Mesothelial cell of epicardium (in vitro differentiated cells): ENCODE measurements at regions not wholly inside any gene's neighbourhood (a gene's known extent, or its start where the extent isn't known, plus 50 kb on each side); places are given as distances from the start of the nearest gene placed in this dataset.

Source experiments
- DNase-seq, 2 experiments: peaks; one replicate each; pipeline ENCODE4 v3.0.0; 2021; ENCODE audit warnings: low spot score in 2 of 2; ENCODE audit not compliant: unreplicated experiment in 2 of 2
- H3K27ac Mint-ChIP-seq: 2 replicates; pipeline ENCODE4 v1.8.0; 2021; ENCODE audit warnings: mixed read lengths
- H3K27me3 Mint-ChIP-seq: 2 replicates; pipeline ENCODE4 v1.8.0; 2021; ENCODE audit warnings: low read depth, mixed read lengths
- H3K36me3 Mint-ChIP-seq: 2 replicates; pipeline ENCODE4 v1.8.0; 2021; ENCODE audit warnings: mixed read lengths
- H3K4me1 Mint-ChIP-seq: 2 replicates; pipeline ENCODE4 v1.8.0; 2021; ENCODE audit warnings: mixed read lengths
- H3K4me3 Mint-ChIP-seq: 2 replicates; pipeline ENCODE4 v1.8.0; 2021; ENCODE audit warnings: mild to moderate bottlenecking, moderate library complexity, mixed read lengths
- H3K9me3 Mint-ChIP-seq: 2 replicates; pipeline ENCODE4 v1.8.0; 2021; ENCODE audit warnings: mixed read lengths
- CTCF ChIP-seq: fragments of 200-600 bp; sonication (generic); IDR thresholded peaks from one replicate; pipeline ENCODE4 v1.5.0; 2021; ENCODE audit warnings: antibody characterized with exemption; ENCODE audit not compliant: unreplicated experiment

DNA sequence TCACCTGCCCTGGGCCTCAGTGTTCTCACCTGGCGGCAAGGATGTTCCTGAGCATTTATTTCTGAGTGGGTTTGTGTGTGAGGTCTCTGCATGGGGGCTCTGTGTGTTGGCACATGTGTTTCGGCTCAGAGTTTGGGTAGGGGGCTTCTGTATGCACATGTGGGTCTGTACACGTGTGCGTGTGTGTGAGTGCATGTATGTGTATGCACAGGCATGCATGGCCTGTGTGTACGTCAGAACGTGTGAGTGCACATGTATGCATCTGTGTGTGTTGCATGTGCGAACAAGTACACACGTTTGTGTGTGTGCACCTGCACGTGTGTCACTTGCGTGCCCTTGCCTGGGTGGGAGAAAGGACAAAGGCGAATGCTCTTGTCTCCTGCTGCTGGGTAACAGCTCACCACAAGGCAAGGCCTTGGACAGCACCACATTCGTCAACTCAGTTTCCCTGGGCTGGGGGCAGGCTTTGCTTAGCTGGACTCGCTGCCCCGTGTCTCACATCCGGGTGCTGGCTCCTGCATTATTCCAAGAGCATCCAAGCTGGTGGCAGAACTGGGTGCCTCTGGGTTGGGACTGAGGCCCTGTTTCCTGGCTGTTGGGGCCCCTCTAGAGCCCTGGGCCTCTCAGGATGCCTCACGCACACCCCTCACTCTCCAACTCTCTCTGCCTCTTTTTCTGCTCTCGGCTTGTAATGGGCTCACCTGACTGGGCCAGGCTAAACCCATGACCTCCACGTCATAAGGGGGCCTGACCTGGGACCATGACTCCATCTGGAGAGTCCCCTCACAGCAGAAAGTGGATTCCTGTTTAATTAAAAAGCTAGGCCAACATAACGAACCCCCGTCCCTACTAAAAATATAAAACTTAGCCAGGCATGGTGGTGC lies 153.6 kb upstream of the C14orf180 start:
- Mint-ChIP-seq H3K36me3 (no peaks in the 10 kb centered on the region), H3K4me1 (peaks cover 22% of the 10 kb centered on the region), H3K9me3 (no peaks in the 10 kb centered on the region), H3K4me3 (no peak overlapping the region), H3K27me3 (peaks cover 19% of the 10 kb centered on the region), H3K27ac (no peak overlapping the region)
- no peak for TF ChIP-seq CTCF
- no peak for DNase-seq

- no peak overlapping the region for H3K4me3 Mint-ChIP-seq
- H3K4me1 Mint-ChIP-seq: peaks cover 17% of the 10 kb centered on the region
- H3K27ac Mint-ChIP-seq: no peak overlapping the region
- H3K9me3 Mint-ChIP-seq: no peaks in the 10 kb centered on the region
- no peak for DNase-seq
- no peaks in the 10 kb centered on the region for H3K36me3 Mint-ChIP-seq
- peaks cover 16% of the 10 kb centered on the region for H3K27me3 Mint-ChIP-seq
- TF ChIP-seq CTCF: no peak
These were observed 152.3 kb upstream of the C14orf180 start for GRCh38 chr14:104427131-104427851.

DNA sequence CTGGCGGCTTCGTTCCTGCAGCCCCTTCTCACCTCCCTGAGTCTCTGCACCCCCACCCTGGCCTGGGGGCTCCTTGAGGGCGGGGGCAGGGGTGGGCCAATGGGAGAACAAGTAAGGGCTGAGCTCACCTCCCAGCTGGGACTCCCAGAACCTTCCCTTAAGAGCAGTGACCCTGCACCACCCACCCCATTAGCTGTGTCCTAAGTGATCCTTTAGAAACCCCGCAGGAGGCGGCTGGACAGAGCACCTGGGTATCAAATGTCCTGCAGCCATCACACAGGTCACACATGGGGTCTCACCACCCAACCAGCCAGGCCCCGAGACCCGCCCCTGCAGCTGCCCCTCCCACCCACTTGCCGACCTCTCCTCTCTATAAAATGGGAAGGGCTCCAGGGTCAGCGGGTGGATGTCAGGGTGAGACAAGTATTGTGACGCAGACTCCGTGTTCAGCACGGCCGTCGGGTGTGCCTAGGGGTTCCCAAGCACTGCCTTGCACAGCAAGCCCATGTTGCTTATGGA lies 151.2 kb upstream of the C14orf180 start:
- Mint-ChIP-seq H3K36me3 (no peaks in the 10 kb centered on the region), H3K9me3 (no peaks in the 10 kb centered on the region), H3K4me3 (no peak overlapping the region), H3K4me1 (peaks cover 15% of the 10 kb centered on the region), H3K27ac (no peak overlapping the region), H3K27me3 (peaks cover 15% of the 10 kb centered on the region)
- TF ChIP-seq CTCF: no peak
- no peak for DNase-seq

GRCh38 chr14:104428860-104429259 lies 150.7 kb upstream of the C14orf180 start:
- no peaks in the 10 kb centered on the region for H3K9me3 Mint-ChIP-seq
- TF ChIP-seq CTCF: no peak
- no peak overlapping the region for H3K27ac Mint-ChIP-seq
- DNase-seq: no peak
- H3K27me3 Mint-ChIP-seq: peaks cover 15% of the 10 kb centered on the region
- no peaks in the 10 kb centered on the region for H3K36me3 Mint-ChIP-seq
- no peak overlapping the region for H3K4me3 Mint-ChIP-seq
- peaks cover 15% of the 10 kb centered on the region for H3K4me1 Mint-ChIP-seq

DNA sequence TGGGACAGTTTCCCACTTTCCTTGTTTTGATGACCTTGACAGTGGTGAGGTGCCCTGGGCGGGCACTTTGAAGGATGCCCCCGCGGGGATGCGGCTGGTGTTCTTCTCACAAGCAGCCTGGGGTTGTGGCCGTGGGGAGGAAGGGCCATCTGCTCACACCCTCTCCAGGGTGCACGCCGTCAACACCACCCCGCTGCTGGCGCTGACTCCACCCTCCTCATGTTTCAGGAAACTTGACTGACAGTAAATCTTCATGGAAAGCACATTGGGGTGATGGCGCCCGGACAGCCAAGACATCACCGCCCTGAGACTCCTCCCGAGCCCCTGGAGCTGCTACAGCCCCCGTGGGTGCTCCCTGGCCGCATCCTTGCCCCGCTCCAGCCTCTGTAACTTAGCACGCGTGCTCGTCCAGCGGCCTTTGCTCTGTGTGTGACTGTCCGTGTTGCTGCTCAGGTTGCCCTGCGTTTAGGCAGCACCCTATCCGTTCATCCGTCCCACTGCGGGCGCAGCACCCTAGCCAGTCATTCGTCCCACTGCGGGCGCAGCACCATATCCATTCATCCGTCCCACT lies 150.2 kb upstream of the C14orf180 start:
- TF ChIP-seq CTCF: no peak
- Mint-ChIP-seq H3K27ac (no peak overlapping the region), H3K9me3 (no peaks in the 10 kb centered on the region), H3K4me1 (peaks cover 11% of the 10 kb centered on the region), H3K27me3 (peaks cover 15% of the 10 kb centered on the region), H3K36me3 (no peaks in the 10 kb centered on the region), H3K4me3 (no peak overlapping the region)
- DNase-seq: no peak
